Chondrocyte (in vitro differentiated cells): ENCODE measurements at regions not wholly inside any gene's neighbourhood (a gene's known extent, or its start where the extent isn't known, plus 50 kb on each side); places are given as distances from the start of the nearest gene placed in this dataset.

Source experiments
- DNase-seq: peaks from one replicate; pipeline ENCODE4 v3.0.0; 2021; ENCODE audit warnings: mixed read lengths, low spot score
- H3K27ac Mint-ChIP-seq: one replicate; pipeline ENCODE4 v1.8.0; 2021; ENCODE audit warnings: mild to moderate bottlenecking, moderate library complexity, mixed read lengths; ENCODE audit not compliant: unreplicated experiment
- H3K27me3 Mint-ChIP-seq: 2 replicates; pipeline ENCODE4 v1.8.0; 2021; ENCODE audit warnings: low read depth, mixed read lengths
- H3K36me3 Mint-ChIP-seq: 2 replicates; pipeline ENCODE4 v1.8.0; 2021; ENCODE audit warnings: low read depth, mixed read lengths
- H3K4me1 Mint-ChIP-seq: 2 replicates; pipeline ENCODE4 v1.8.0; 2021; ENCODE audit warnings: low read depth, mild to moderate bottlenecking, mixed read lengths
- H3K4me3 Mint-ChIP-seq: one replicate; pipeline ENCODE4 v1.8.0; 2021; ENCODE audit warnings: mild to moderate bottlenecking, moderate library complexity, mixed read lengths; ENCODE audit not compliant: unreplicated experiment
- H3K9me3 Mint-ChIP-seq: 2 replicates; pipeline ENCODE4 v1.8.0; 2021; ENCODE audit warnings: low read depth, mixed read lengths
- TF ChIP-seq, protein P1 (sequence below): fragments of 200-600 bp; sonication (generic); IDR thresholded peaks from 2 replicates; pipeline ENCODE4 v1.5.0; 2021; ENCODE audit warnings: antibody characterized with exemption, mild to moderate bottlenecking, moderate library complexity

DNA sequence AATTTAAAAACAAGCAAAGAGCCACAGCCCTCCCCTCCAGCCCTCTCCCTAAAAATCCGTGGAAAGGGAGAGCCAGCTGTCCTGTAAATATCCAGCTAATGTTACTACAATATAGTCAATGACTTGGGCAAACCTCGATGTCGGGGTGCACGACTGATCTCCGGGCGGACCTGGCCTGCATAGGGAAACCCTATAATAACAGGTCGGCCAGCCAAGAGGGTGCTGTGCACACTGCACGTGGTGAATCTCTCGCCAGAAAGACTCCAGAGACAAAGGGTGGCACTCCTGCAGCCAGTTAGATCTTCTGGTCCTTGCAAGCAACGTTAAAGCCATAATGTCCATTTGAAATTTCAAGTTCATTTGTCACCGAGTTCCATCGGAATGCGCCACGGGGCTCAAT is 1092.8 kb downstream of the ADGRL3 start:
- Mint-ChIP-seq H3K9me3 (no peaks in the 10 kb centered on the region), H3K27ac (no peak overlapping the region), H3K36me3 (no peaks in the 10 kb centered on the region), H3K4me3 (no peak overlapping the region), H3K27me3 (no peaks in the 10 kb centered on the region), H3K4me1 (no peaks in the 10 kb centered on the region)
- TF ChIP-seq, protein P1, sequence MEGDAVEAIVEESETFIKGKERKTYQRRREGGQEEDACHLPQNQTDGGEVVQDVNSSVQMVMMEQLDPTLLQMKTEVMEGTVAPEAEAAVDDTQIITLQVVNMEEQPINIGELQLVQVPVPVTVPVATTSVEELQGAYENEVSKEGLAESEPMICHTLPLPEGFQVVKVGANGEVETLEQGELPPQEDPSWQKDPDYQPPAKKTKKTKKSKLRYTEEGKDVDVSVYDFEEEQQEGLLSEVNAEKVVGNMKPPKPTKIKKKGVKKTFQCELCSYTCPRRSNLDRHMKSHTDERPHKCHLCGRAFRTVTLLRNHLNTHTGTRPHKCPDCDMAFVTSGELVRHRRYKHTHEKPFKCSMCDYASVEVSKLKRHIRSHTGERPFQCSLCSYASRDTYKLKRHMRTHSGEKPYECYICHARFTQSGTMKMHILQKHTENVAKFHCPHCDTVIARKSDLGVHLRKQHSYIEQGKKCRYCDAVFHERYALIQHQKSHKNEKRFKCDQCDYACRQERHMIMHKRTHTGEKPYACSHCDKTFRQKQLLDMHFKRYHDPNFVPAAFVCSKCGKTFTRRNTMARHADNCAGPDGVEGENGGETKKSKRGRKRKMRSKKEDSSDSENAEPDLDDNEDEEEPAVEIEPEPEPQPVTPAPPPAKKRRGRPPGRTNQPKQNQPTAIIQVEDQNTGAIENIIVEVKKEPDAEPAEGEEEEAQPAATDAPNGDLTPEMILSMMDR = no peak
- no peak for DNase-seq

GRCh38 chr4:62288808-62289541 is 1088.8 kb downstream of the ADGRL3 start:
- TF ChIP-seq, protein P1 = no peak
- no peaks in the 10 kb centered on the region for H3K9me3 Mint-ChIP-seq
- no peaks in the 10 kb centered on the region for H3K27me3 Mint-ChIP-seq
- DNase-seq = no peak
- no peaks in the 10 kb centered on the region for H3K4me1 Mint-ChIP-seq
- H3K36me3 Mint-ChIP-seq = no peaks in the 10 kb centered on the region
- H3K4me3 Mint-ChIP-seq = no peak overlapping the region
- no peak overlapping the region for H3K27ac Mint-ChIP-seq

- no peaks in the 10 kb centered on the region for H3K9me3 Mint-ChIP-seq
- DNase-seq = no peak
These were observed 1084.9 kb downstream of the ADGRL3 start for GRCh38 chr4:62285026-62285425.

GRCh38 chr4:62279689-62280088 is 1079.6 kb downstream of the ADGRL3 start:
- no peak overlapping the region for H3K4me3 Mint-ChIP-seq
- no peak for DNase-seq
- TF ChIP-seq, protein P1 = no peak
- no peaks in the 10 kb centered on the region for H3K4me1 Mint-ChIP-seq
- no peak overlapping the region for H3K27ac Mint-ChIP-seq
- H3K36me3 Mint-ChIP-seq = no peaks in the 10 kb centered on the region
- no peaks in the 10 kb centered on the region for H3K27me3 Mint-ChIP-seq
- H3K9me3 Mint-ChIP-seq = no peaks in the 10 kb centered on the region

More at GRCh38 chr4:62285026-62285425, 1084.9 kb downstream of the ADGRL3 start:
- H3K27ac Mint-ChIP-seq = no peak overlapping the region
- H3K27me3 Mint-ChIP-seq = no peaks in the 10 kb centered on the region
- H3K36me3 Mint-ChIP-seq = no peaks in the 10 kb centered on the region
- H3K4me1 Mint-ChIP-seq = no peaks in the 10 kb centered on the region
- H3K4me3 Mint-ChIP-seq = no peak overlapping the region
- TF ChIP-seq, protein P1 = no peak

- no peaks in the 10 kb centered on the region for H3K4me1 Mint-ChIP-seq
- no peak overlapping the region for H3K27ac Mint-ChIP-seq
- no peak overlapping the region for H3K4me3 Mint-ChIP-seq
- DNase-seq = no peak
- TF ChIP-seq, protein P1 = no peak
- no peaks in the 10 kb centered on the region for H3K9me3 Mint-ChIP-seq
- no peaks in the 10 kb centered on the region for H3K27me3 Mint-ChIP-seq
- H3K36me3 Mint-ChIP-seq = no peaks in the 10 kb centered on the region
These were observed 1075.3 kb downstream of the ADGRL3 start for GRCh38 chr4:62275470-62275869.
